HG02973 (cell line): ENCODE measurements at regions not wholly inside any gene's neighbourhood (a gene's known extent, or its start where the extent isn't known, plus 50 kb on each side); places are given as distances from the start of the nearest gene placed in this dataset.
A peak's percentile ranks its signal among the peaks of the same experiment; 100 is the strongest.
"Not testable (repeated sequence)": the region's sequence is repeated elsewhere in the genome, so short reads cannot be mapped to it uniquely, and the experiment has no call there.

Experiments used
- ATAC-seq: cut with Tn5 transposase; IDR thresholded peaks from one replicate; pipeline ENCODE4 v1.9.1; 2021; ENCODE audit warnings: moderate library complexity; ENCODE audit not compliant: unreplicated experiment

- ATAC-seq = no peak
These were observed 169.6 kb upstream of the RASSF8 start for GRCh38 chr12:25788707-25789442.

- no peak for ATAC-seq
These were observed 168.9 kb upstream of the RASSF8 start for GRCh38 chr12:25789541-25789944.

- no peak for ATAC-seq
These were observed 166.5 kb upstream of the RASSF8 start for GRCh38 chr12:25792031-25792430.

GRCh38 chr12:25793196-25793595 lies 165.3 kb upstream of the RASSF8 start:
- no peak for ATAC-seq

- ATAC-seq = no peak
These were observed 163.9 kb upstream of the RASSF8 start for GRCh38 chr12:25794571-25794970.

GRCh38 chr12:25796523-25797000 lies 161.9 kb upstream of the RASSF8 start:
- no peak for ATAC-seq

- ATAC-seq = no peak
These were observed 161.1 kb upstream of the RASSF8 start for GRCh38 chr12:25797386-25797785.

GRCh38 chr12:25797949-25798348 lies 160.5 kb upstream of the RASSF8 start:
- no peak for ATAC-seq

- no peak for ATAC-seq
These were observed 158.4 kb upstream of the RASSF8 start for GRCh38 chr12:25800101-25800500.

GRCh38 chr12:25801734-25802133 lies 156.7 kb upstream of the RASSF8 start:
- no peak for ATAC-seq

GRCh38 chr12:25802143-25802542 lies 156.3 kb upstream of the RASSF8 start:
- ATAC-seq = no peak

- ATAC-seq = not testable (repeated sequence)
These were observed 155.3 kb upstream of the RASSF8 start for GRCh38 chr12:25803029-25803664.

- not testable (repeated sequence) for ATAC-seq
These were observed 154.2 kb upstream of the RASSF8 start for GRCh38 chr12:25804286-25804685.

- ATAC-seq = no peak
These were observed 152.2 kb upstream of the RASSF8 start for GRCh38 chr12:25806271-25806670.

GRCh38 chr12:25808604-25809003 lies 149.9 kb upstream of the RASSF8 start:
- ATAC-seq = no peak

- ATAC-seq = no peak
These were observed 147.8 kb upstream of the RASSF8 start for GRCh38 chr12:25810683-25811082.

- ATAC-seq = peak; percentile 81
These were observed 146.8 kb upstream of the RASSF8 start for GRCh38 chr12:25811656-25812126.

GRCh38 chr12:25812295-25812694 lies 146.2 kb upstream of the RASSF8 start:
- no peak for ATAC-seq

GRCh38 chr12:25813843-25814242 lies 144.6 kb upstream of the RASSF8 start:
- ATAC-seq = no peak

GRCh38 chr12:25816637-25817036 lies 141.8 kb upstream of the RASSF8 start:
- no peak for ATAC-seq

GRCh38 chr12:25817166-25817565 lies 141.3 kb upstream of the RASSF8 start:
- no peak for ATAC-seq
